SJSA1 (cell line): ENCODE measurements at regions not wholly inside any gene's neighbourhood (a gene's known extent, or its start where the extent isn't known, plus 50 kb on each side); places are given as distances from the start of the nearest gene placed in this dataset.

Experiments
- DNase-seq, 2 experiments: peaks; one replicate each; pipeline ENCODE4 v3.0.0-alpha.2; 2015 to 2020; ENCODE audit warnings: low spot score in 2 of 2, low read depth in 1 of 2
- H3K27ac ChIP-seq: fragments of 250-450 bp; sonication (Bioruptor Pico); 2 replicates; pipeline ENCODE4 v1.5.1; 2020; ENCODE audit warnings: mild to moderate bottlenecking, moderate library complexity
- H3K27me3 ChIP-seq: fragments of 250-450 bp; sonication (Bioruptor Pico); replicated peaks from 2 replicates; pipeline ENCODE4 v1.5.1; 2020; ENCODE audit warnings: mild to moderate bottlenecking, moderate library complexity
- H3K36me3 ChIP-seq: fragments of 250-450 bp; sonication (Bioruptor Pico); 2 replicates; pipeline ENCODE4 v1.5.1; 2020; ENCODE audit warnings: mild to moderate bottlenecking
- H3K4me1 ChIP-seq: fragments of 250-450 bp; sonication (Bioruptor Pico); replicated peaks from 2 replicates; pipeline ENCODE4 v1.6.1; 2021; ENCODE audit warnings: mild to moderate bottlenecking
- H3K4me3 ChIP-seq: fragments of 250-450 bp; sonication (Bioruptor Pico); 2 replicates; pipeline ENCODE4 v1.5.1; 2020; ENCODE audit warnings: mild to moderate bottlenecking
- H3K9me3 ChIP-seq: fragments of 250-450 bp; sonication (Bioruptor Pico); replicated peaks from 2 replicates; pipeline ENCODE4 v1.5.1; 2020; ENCODE audit warnings: mild to moderate bottlenecking

DNA sequence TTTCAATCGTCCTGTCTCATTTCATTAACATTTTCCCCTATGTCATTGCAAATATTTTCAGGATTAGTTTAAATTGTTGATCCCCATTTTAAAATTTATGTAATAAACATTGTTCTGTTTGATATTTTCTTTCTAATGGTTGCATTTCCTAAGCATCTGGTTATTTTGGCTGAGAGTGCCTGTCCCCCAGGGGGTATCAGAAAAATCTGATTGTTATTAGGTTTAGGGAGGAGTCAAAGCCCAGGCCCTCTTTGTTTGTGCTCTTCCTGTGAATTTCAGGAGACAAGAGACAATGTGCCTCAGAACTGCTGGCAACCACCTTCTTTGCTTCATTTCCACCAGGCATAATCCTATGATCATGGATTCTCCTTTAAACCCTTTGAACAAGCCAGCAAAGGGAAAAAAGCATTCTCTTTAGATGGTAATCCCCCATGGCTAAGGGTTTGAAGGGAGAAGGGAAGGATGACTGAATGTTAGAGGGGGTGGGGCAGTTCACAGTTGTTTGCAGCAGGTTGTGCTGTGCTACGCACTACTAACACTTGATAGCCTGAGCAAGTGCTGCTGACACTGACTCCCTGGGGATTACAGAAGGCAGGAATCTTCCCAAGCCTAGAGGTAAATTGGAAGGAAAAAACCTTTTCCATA is 462.4 kb upstream of the LRRC4C start:
- H3K4me3 ChIP-seq = no peak overlapping the region
- H3K27me3 ChIP-seq = no peaks in the 10 kb centered on the region
- DNase-seq = no peak
- H3K36me3 ChIP-seq = no peaks in the 10 kb centered on the region
- H3K9me3 ChIP-seq = peaks cover 5% of the 10 kb centered on the region; the same call in 1 of the 2 replicates
- no peaks in the 10 kb centered on the region for H3K4me1 ChIP-seq
- no peak overlapping the region for H3K27ac ChIP-seq

- H3K4me1 ChIP-seq = no peaks in the 10 kb centered on the region
- H3K27me3 ChIP-seq = no peaks in the 10 kb centered on the region
- no peak for DNase-seq
- no peaks in the 10 kb centered on the region for H3K36me3 ChIP-seq
- no peak overlapping the region for H3K4me3 ChIP-seq
- H3K9me3 ChIP-seq = 0 out of 2 replicates have a peak, but pooled peaks cover 5% of the 10 kb centered on the region
- H3K27ac ChIP-seq = no peak overlapping the region
Measured at GRCh38 chr11:41926339-41926738, 466.9 kb upstream of the LRRC4C start.

- Histone ChIP-seq H3K27me3 (no peaks in the 10 kb centered on the region), H3K27ac (no peak overlapping the region), H3K36me3 (no peaks in the 10 kb centered on the region), H3K4me1 (no peaks in the 10 kb centered on the region), H3K9me3 (no peaks in the 10 kb centered on the region; the same call in 1 of the 2 replicates), H3K4me3 (no peak overlapping the region)
- no peak for DNase-seq
Measured at GRCh38 chr11:41935241-41935640, 475.8 kb upstream of the LRRC4C start.

GRCh38 chr11:41935795-41936194 is 476.3 kb upstream of the LRRC4C start:
- no peaks in the 10 kb centered on the region for H3K4me1 ChIP-seq

GRCh38 chr11:41943656-41944055 is 484.2 kb upstream of the LRRC4C start:
- no peak for DNase-seq
- no peaks in the 10 kb centered on the region for H3K27me3 ChIP-seq
- H3K4me1 ChIP-seq = peaks cover 12% of the 10 kb centered on the region
- H3K36me3 ChIP-seq = no peaks in the 10 kb centered on the region
- no peak overlapping the region for H3K27ac ChIP-seq
- no peak overlapping the region for H3K4me3 ChIP-seq
- H3K9me3 ChIP-seq = peaks cover 9% of the 10 kb centered on the region

More at GRCh38 chr11:41935795-41936194, 476.3 kb upstream of the LRRC4C start:
- no peaks in the 10 kb centered on the region for H3K27me3 ChIP-seq
- H3K9me3 ChIP-seq = no peaks in the 10 kb centered on the region; the same call in 1 of the 2 replicates
- no peak overlapping the region for H3K4me3 ChIP-seq
- H3K27ac ChIP-seq = no peak overlapping the region
- no peaks in the 10 kb centered on the region for H3K36me3 ChIP-seq
- DNase-seq = no peak

GRCh38 chr11:41947392-41947791 is 487.9 kb upstream of the LRRC4C start:
- peaks cover 13% of the 10 kb centered on the region for H3K9me3 ChIP-seq
- no peak overlapping the region for H3K4me3 ChIP-seq
- no peak for DNase-seq
- H3K36me3 ChIP-seq = no peaks in the 10 kb centered on the region
- H3K27ac ChIP-seq = no peak overlapping the region
- no peaks in the 10 kb centered on the region for H3K27me3 ChIP-seq
- H3K4me1 ChIP-seq = peaks cover 12% of the 10 kb centered on the region

DNA sequence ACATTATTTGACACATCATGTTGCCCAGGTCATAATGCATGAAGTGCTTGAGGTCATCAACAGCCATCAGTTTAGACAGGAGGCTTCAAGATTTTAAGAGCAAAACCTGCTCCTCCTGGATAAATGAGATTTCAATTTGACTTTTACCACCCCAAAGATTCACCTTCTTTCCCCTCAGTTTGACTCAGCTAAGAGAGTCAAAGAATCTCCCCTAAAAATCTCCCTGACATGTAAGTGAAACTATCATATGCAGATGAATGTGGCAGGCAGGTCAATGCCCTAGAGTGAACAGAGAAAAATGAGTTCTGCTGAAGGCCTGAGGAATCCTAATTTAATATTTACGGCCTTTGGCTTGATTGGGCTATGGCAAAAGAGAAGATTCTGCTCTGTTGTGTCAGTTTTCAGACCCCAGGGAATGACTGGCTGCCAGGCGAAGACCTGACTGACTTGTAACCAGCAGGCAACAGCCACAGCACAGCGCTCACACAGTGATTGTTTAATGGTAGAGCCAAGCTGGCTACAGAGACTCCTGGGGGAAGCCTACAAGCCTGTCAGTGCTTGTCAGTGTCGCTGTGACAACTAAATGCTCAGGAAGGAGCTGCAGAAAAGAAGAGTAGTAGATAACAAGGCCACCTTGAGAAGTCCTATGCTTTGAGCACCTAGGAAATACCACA is 491.2 kb upstream of the LRRC4C start:
- Histone ChIP-seq H3K36me3 (no peaks in the 10 kb centered on the region), H3K4me3 (no peak overlapping the region), H3K4me1 (peaks cover 31% of the 10 kb centered on the region), H3K27ac (no peak overlapping the region), H3K9me3 (peaks cover 14% of the 10 kb centered on the region), H3K27me3 (no peaks in the 10 kb centered on the region)
- DNase-seq = no peak

- Histone ChIP-seq H3K36me3 (no peaks in the 10 kb centered on the region), H3K27me3 (no peaks in the 10 kb centered on the region), H3K9me3 (peaks cover 16% of the 10 kb centered on the region), H3K4me3 (no peak overlapping the region), H3K27ac (peak overlapping the region; percentile 75), H3K4me1 (peaks cover 19% of the 10 kb centered on the region)
- peak; percentile 70 to 89 for DNase-seq
Measured at GRCh38 chr11:41954034-41954433, 494.6 kb upstream of the LRRC4C start.

DNA sequence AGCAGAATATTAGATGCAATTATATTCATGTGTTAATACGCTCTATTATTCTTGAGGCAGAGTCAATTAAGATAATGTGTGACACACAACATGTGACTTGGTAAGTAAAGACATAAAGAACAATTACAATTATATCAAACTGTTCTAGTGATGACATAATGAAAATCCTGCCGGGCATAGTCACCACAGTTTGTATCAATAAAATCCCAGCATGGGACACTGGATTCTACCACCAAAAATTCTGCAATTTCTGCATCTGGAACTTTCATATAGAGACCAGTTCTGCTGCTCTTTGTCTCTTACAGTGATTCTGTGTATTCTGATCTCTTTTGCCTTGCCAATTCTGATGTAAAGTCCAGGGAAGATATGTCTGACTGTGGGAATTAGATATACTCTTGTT is 495.6 kb upstream of the LRRC4C start:
- Histone ChIP-seq H3K4me1 (peaks cover 19% of the 10 kb centered on the region), H3K27ac (peak overlapping the region; percentile 75), H3K9me3 (peaks cover 20% of the 10 kb centered on the region), H3K4me3 (no peak overlapping the region), H3K27me3 (no peaks in the 10 kb centered on the region), H3K36me3 (no peaks in the 10 kb centered on the region)
- no peak for DNase-seq

GRCh38 chr11:41955635-41956400 is 496.4 kb upstream of the LRRC4C start:
- H3K4me3 ChIP-seq = no peak overlapping the region
- H3K9me3 ChIP-seq = peaks cover 20% of the 10 kb centered on the region
- no peaks in the 10 kb centered on the region for H3K27me3 ChIP-seq
- peaks cover 19% of the 10 kb centered on the region for H3K4me1 ChIP-seq
- DNase-seq = no peak
- peak overlapping the region; percentile 75; the same call in 1 of the 2 replicates for H3K27ac ChIP-seq
- H3K36me3 ChIP-seq = no peaks in the 10 kb centered on the region

- Histone ChIP-seq H3K4me1 (no peaks in the 10 kb centered on the region), H3K4me3 (no peak overlapping the region), H3K9me3 (0 out of 2 replicates have a peak, but pooled peaks cover 4% of the 10 kb centered on the region), H3K27me3 (no peaks in the 10 kb centered on the region), H3K36me3 (no peaks in the 10 kb centered on the region), H3K27ac (no peak overlapping the region)
- no peak for DNase-seq
Measured at GRCh38 chr11:41963406-41963805, 504.0 kb upstream of the LRRC4C start.

- Histone ChIP-seq H3K27ac (no peak overlapping the region), H3K36me3 (no peaks in the 10 kb centered on the region), H3K27me3 (no peaks in the 10 kb centered on the region), H3K4me3 (no peak overlapping the region), H3K4me1 (no peaks in the 10 kb centered on the region), H3K9me3 (no peaks in the 10 kb centered on the region)
- DNase-seq = no peak
Measured at GRCh38 chr11:41970681-41971080, 511.2 kb upstream of the LRRC4C start.

DNA sequence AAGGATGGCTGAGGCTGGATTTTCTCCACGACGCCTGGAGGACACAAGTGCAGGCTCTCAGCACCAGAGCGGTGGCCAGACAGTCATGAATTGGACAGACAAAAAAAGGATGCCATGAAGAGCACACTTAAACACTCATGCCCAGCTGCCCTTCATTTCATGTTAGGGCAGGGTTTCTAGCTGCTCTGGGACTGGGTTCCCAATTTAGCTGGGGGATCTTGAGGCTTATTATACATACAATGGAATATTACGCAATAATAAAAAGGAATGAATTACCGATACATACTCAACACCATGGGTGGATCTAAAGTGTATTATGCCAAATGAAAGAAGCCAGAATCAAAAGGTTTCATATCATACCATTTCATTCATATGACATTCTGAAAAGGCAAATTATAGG is 512.1 kb upstream of the LRRC4C start:
- Histone ChIP-seq H3K27ac (no peak overlapping the region), H3K9me3 (no peaks in the 10 kb centered on the region), H3K4me1 (no peaks in the 10 kb centered on the region), H3K27me3 (no peaks in the 10 kb centered on the region), H3K36me3 (no peaks in the 10 kb centered on the region), H3K4me3 (no peak overlapping the region)
- no peak for DNase-seq

DNA sequence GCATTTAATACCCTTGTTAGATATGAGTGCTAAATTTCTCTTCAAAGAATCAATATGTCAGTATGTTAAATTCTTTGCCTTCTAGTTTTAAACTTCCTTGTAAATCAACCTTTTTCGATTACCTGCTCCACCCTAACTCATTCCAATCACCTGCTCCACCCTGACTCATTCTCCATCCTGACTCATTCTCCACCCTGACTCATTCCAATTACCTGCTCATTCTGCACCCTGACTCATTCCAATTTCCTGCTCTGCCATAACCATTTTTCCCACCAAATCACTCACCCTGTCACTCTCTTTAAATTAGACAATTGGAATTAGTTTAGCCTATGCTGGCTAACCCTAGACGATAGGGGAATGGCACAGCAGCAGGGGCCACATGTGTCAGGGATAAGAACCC is 519.5 kb upstream of the LRRC4C start:
- Histone ChIP-seq H3K9me3 (no peaks in the 10 kb centered on the region; the same call in 1 of the 2 replicates), H3K4me3 (no peak overlapping the region), H3K4me1 (no peaks in the 10 kb centered on the region), H3K36me3 (no peaks in the 10 kb centered on the region), H3K27ac (no peak overlapping the region), H3K27me3 (no peaks in the 10 kb centered on the region)
- no peak for DNase-seq
